VCaP (cell line): ENCODE measurements at regions not wholly inside any gene's neighbourhood (a gene's known extent, or its start where the extent isn't known, plus 50 kb on each side); places are given as distances from the start of the nearest gene placed in this dataset.

Experiments
- H3K27ac ChIP-seq: fragments of 450-650 bp; 2 replicates; pipeline ENCODE4 v1.5.1; 2017
- CTCF ChIP-seq: fragments of 450-650 bp; conservative IDR thresholded peaks from 2 replicates; pipeline ENCODE4 v1.5.1; 2017; ENCODE audit warnings: mild to moderate bottlenecking, moderate library complexity

GRCh38 chr1:17946434-17946833, 161.2 kb upstream of the IGSF21 start:
- TF ChIP-seq CTCF: no peak
- no peak overlapping the region for H3K27ac ChIP-seq

GRCh38 chr1:17948594-17948993, 159.0 kb upstream of the IGSF21 start:
- no peak for TF ChIP-seq CTCF
- no peak overlapping the region for H3K27ac ChIP-seq

GRCh38 chr1:17949511-17949910, 158.1 kb upstream of the IGSF21 start:
- TF ChIP-seq CTCF: no peak
- H3K27ac ChIP-seq: no peak overlapping the region

GRCh38 chr1:17950728-17951127, 156.9 kb upstream of the IGSF21 start:
- no peak overlapping the region for H3K27ac ChIP-seq
- TF ChIP-seq CTCF: no peak

- no peak overlapping the region for H3K27ac ChIP-seq
- TF ChIP-seq CTCF: no peak
Observed at GRCh38 chr1:17952506-17952905, 155.1 kb upstream of the IGSF21 start.

GRCh38 chr1:17953921-17954320, 153.7 kb upstream of the IGSF21 start:
- TF ChIP-seq CTCF: no peak
- H3K27ac ChIP-seq: no peak overlapping the region

GRCh38 chr1:17955302-17956285, 152.0 kb upstream of the IGSF21 start:
- TF ChIP-seq CTCF: no peak
- no peak overlapping the region for H3K27ac ChIP-seq
